Stimulated activated CD4-positive, alpha-beta T cell treated with anti-CD3 and anti-CD28 coated beads, Interleukin-12 subunit alpha, Interleukin-12 subunit beta, amount 100 ng/mL, for 48 hours (primary cell): ENCODE measurements at regions not wholly inside any gene's neighbourhood (a gene's known extent, or its start where the extent isn't known, plus 50 kb on each side); places are given as distances from the start of the nearest gene placed in this dataset.

ENCODE experiments used
- DNase-seq, 3 donors: peaks; one replicate each; pipeline ENCODE4 v3.0.0-alpha.2; 2020; ENCODE audit warnings: low read depth in 2 of 3, low spot score in 1 of 3

DNA sequence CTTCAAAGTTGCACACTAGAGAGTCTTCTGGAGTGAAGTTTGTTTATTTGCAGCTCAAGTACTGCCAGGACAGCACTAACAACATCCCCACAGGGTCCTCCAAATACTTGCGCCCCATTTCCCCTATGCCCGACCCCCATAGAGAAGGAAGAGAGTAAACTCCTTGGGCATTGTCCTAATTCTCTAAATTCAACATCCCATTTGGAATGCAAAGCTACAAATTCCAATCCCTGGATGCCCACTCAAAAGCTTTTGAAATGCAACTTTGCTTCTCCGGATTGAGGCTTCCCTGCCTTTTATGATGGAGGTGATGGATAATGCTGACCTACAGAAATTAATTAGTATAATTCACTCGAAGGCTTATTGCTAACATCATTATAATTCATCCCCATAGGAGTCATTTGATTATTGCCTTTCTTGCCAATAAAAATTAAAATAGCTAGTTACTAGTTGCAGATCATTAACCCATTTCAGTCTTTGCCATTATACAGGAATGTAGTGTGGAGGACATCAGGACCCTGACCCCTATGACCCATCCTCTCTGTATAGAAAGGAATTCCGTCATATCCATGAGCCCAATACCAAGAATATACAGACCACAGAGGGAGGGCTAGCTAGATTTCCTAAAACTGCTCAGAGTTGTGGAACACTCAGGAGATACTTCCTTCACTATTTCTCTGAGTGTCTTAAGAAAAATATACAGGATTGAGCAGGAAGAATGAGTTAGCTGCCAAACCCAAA lies 277.6 kb downstream of the ZNF608 start:
- no peak for DNase-seq

DNA sequence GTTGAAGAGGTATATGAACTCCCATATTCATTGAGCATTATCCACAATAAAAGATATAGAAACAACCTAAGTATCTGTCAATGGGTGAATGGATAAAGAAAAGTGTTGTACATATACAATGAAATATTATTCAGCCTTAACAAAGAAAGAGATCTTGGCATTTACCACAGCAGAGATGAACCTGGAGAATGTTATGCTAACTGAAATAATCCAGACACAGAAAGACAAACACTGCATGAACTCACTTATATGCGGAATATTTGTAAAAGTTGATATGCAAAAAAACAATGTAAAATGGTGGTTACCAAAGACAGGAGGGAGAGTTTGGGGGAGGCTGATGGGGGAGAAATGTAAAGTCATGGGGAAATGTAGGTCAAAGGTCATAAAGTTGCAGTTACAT lies 278.7 kb downstream of the ZNF608 start:
- no peak for DNase-seq

DNA sequence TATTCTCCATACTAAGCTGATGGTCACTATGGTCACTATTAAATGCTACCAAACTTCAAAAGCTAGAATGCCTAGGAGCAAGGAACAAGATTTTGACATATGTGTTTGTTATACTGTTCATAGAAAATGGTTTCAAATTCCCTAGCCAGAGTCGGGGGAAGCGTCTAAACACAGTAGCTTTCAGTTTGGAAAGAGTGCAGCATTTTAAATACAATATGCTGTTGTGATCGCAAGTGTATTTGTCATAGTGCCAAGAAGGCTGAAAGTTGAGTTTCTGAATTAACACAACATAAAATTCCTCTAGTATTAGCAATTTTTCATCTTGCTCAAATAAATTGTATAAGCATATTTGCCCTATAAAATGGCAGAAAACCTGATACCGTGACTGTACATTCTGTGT lies 280.4 kb downstream of the ZNF608 start:
- no peak for DNase-seq

DNA sequence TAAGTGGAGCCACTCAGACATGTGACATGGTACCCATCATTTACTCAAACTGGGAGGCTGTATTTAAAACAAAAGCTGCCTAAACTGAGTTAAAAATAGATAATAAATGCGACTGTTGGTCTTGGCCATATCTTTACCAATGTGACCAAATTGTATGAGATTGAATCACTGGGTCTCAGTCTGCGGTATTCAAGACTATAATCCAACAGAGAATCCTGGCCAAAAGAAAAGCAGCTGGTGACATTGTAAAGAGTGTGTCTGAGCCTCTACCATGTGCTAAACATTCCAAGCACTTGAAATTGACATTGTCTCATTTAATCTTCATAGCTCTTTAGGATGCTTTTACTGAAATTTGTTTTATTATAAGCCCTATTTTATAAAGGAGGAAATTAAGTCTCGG lies 282.6 kb downstream of the ZNF608 start:
- no peak for DNase-seq

DNA sequence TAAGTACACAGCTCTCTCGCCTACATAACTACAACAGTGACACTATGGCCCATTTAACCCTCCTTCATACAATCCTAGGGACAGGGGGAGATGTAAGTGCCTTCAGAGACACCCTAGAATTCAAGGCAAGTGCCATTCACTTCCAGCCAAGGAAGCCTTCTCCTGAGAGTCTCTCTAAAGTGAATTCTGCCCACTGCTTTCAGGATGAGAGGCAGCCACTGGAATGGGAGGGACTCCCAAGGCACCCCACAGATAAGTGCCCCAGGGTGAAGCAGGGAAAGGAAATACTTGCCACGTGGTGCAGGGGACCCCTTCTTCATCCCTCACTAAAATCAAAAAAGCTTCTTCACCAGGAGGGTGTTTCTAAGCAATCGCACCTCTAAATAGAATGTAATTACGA lies 283.7 kb downstream of the ZNF608 start:
- DNase-seq = no peak

DNA sequence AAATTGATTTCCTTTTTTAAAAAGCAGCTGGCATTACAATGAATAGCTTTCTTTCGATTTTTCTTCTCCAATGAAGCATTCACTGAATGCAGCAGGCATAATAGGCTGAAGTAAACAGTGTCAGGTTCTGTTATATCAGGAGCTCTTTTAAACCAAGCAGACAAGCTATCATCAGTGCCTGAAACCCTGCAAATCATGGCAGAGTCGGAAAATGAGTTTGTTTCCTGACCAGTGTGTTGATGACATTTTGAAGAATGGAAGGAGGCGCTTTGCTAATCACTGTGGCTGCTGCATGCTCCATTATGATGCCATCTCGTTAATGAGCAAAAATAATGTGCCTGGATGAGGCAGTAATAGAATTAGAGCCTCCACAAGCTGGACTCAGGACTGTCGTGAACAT lies 284.5 kb downstream of the ZNF608 start:
- DNase-seq = no peak

DNA sequence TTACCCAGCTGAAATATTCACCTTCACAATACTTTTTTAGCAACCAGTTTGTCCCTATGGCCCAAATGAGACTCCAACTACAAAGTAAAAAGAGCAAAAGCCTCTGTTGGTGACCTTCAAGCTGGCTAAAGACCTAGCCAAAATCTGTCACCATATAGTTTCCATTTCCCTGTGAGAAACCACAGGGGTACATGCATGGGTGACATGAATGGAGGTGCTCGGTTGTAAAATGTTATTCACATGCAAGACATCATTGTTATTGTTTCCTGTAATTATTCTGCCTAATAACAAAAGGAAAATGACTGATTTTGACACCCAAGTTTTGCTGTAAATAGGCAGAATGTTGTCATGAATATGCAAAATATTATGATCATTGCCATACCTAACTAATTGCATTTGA lies 285.3 kb downstream of the ZNF608 start:
- no peak for DNase-seq

DNA sequence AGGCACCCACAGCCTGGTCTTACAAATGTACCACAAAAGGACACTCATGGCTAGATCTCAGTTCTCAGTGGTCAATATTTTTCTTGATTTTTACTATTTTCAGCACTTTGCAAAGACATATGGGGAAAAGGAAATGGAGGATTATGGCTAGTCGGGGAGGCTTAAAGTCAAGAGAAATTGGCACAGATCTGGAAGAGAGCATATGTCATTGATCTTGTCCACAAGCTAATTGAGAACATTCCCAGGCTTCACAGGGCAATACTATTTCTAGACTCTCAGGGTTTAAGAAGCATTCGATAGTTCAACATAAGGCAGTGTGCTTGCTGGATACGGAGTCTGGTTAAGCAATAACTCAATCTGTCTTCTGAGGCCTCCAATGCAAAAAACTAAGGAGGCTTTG lies 285.8 kb downstream of the ZNF608 start:
- DNase-seq = no peak

DNA sequence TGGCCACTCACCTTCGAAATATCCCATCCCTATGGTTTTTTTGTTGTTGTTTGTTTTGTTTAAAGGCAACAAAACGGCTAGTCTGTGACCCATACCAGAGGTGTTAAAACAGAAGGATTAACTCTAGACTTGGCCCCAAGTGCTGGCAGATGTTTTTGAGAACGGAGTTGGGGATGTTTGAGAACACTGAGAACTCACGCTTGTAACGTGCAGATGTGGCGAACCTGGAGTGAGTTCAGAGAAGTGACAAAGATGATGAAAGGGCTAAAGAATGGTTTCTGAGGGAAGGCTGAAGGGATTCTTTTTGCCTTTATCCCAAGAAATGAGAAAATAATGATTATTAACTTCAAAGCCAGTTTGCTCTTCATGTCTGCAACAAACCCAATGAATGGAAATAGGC lies 286.5 kb downstream of the ZNF608 start:
- no peak for DNase-seq

DNA sequence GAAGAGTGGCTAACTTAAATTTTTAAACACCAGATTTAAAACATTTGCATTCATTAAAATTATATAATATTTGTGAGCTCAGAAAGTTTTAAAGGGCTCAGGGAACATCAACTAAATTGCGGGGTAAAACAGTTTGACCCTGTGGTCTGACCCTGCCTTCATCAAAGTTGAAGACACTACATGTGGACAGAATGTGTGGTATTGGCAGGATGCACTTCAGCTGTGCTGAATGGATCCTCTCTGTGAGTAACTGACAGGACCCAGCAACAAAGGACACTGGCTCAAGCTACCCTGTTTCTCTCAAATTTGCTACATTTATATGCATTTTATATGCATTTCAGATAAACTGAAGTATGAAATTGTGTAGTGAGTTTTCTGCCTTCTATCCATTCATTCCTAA lies 288.5 kb downstream of the ZNF608 start:
- DNase-seq = no peak

DNA sequence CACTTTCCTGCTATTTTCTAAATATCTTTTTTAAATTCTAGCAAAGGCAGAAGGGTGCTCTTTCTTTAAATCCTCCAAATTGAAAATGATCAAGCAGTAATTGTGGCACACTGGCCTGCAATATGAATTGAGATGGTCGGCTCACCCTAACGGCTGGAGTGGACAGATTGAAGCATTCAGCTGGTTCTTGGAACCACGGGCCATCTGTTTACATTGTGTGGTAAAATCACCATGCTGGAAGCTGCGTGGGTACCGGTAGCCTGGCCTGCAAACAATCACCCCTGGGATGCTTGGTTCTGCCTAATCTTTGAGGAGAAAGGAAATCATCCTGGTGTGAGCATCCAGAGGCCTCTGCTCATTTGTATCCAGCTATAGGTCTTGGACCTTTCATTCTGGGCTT lies 289.3 kb downstream of the ZNF608 start:
- DNase-seq = no peak

DNA sequence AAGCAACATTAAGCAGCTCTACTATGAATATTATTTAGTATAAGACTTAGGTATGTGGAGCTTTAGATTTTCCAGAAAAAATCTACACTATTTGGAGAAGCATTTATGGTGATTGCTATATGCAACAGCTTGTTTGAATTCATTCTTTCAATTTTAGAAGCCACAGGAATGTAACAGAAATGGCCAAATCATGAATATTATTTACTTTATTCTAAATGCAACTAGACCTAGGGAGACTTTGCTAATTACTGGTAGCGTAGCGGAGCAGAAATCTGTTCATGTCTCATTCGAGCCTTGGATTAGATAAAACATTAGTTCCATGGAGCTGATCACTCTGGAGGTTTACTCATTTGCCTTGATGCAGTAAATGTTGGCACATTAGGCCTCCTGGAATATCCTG lies 290.2 kb downstream of the ZNF608 start:
- DNase-seq = no peak

DNA sequence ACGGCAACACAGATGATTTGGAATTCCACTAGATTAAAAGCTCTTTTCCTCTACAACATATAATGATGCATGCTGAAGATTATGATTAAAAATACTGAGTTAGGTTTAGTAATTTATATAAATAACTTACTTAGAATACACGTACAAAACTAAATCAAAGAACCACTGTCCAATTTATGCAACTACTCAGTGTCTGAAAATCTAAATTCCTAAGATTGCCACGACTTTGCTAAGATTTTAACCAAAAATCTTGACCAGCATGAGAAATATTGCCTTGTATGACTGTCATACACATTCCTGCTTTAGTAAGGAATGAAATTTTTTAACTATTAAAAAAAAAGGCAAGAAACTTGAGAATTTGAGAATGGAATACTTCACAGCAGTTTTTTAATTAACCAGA lies 292.4 kb downstream of the ZNF608 start:
- no peak for DNase-seq

DNA sequence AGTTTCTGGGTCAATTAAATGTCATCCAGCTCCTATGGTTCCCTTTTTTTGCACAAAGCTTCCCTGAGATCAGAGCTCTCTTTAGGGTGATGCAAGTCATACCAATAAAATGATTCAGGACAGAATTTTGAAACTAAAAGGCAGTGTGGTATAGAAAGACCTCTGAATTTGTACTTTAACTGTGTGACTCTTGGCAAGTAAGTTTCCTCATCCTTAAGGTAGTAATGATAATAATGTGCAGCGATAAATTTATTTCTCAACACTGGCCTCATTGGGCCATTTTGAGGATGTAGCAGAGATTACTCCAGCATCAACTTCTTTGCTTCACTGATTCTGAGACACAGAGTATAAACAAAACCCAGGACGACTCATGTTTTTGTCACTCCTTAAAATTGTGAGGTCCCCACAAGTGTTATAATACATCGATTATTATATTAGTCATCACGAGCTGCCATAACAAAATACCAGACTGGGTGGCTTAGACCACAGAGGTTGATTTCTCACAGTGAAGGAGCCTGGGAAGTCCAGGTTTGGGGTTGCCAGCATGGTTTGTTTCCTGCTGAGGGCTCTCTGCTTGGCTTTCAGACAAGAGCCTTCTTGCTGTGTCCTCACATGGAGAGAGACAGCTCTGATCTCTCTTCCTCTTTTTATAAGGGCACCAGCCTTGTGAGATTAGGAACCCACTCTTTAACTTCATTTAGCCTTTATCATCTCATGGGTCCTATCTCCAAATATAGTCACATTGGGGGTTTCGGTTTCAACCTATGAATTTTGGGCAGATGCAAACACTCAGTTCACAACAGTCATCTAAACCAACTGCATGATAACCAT lies 293.0 kb downstream of the ZNF608 start:
- no peak for DNase-seq

DNA sequence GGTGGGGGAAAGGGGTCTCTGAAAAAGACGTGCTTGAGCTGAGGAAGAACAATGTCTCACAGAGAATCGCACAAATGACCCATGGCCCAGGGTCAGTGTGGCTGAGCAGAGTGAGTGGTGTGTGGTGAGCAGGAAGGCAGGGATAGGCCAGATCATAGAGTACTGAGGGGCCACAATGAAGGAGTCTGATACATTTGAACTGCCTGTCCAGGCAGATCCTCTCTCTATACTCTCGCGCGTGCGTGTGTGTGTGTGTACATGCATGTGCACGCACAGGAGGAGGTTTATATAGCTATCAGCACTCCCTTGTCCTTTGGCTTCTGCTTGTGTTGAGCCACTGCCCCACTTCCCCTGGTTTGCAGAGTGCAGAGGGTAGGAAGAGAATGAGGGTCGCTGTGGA lies 294.0 kb downstream of the ZNF608 start:
- DNase-seq = no peak

DNA sequence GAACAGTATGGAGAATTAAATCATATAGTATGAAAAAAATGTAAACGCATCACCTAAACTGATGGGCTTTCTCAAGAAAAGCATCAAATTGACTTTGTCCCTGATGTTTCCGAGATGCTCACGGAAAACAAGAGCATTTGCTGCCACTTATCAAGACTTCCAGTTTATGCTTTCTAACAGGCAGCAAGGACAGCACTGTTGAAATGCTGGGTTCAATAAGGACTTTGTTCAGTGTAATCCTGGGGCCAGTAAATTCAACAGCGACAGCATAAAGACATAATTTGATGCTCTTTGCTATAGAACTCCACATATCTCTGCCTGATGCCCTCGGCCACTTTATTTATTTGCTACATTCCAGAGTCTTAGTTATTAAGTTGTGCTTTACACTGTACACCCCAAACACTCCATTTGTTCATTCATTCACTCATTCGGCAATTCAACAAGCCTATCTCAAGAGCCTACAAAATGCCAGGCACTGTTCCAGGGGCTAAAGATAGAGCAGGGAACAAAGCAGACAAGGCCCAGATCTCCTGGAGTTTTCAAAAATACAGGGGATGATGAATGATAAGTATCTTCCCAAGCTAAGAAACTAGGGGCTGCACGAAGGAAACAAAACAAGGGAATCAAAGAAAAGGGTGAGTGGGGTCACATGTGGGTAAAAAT lies 294.6 kb downstream of the ZNF608 start:
- DNase-seq = no peak

DNA sequence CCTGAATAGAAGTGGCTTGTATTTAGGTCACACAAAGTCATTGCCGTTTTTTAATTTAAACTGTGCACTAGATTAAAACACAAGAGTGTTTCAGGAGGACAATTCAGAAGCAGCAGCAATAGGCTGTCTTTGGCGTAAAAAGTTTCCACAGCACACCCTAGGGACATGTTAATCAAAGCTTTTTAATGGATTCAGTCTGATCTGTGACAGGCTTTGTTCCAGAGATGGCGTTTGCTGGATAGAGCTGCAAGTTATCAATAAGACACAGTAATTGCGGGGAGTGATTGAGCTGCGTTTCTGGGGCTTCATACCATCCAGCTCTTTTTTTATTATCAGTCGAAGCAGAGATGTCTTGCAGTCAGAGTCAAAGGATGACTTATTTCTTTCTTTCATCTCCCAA lies 300.3 kb downstream of the ZNF608 start:
- no peak for DNase-seq

DNA sequence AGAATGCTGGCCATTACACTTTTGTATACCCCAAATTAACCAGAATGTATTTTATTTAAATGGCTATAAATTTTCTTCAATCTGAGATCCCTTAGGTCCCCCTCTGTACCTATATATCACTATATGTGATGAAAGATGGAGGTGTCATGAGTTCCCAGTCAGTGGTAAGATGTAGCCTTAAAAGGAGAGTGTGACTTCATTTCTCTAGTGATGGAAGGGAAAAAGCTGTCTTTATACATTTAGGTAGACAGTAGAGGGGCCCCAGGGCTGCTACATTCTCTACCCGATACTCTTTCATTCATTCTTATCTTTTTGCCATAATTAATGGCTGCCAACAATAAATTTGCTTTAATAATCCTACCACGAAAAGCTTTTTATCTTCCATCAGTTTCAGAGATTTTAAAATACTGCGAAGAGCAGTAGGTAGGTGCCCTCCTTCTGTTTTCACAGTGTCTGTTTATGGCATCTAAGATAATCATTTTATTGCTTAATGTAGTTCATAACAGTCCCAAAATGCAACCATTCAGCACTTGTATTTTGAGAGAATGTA lies 301.3 kb downstream of the ZNF608 start:
- no peak for DNase-seq

DNA sequence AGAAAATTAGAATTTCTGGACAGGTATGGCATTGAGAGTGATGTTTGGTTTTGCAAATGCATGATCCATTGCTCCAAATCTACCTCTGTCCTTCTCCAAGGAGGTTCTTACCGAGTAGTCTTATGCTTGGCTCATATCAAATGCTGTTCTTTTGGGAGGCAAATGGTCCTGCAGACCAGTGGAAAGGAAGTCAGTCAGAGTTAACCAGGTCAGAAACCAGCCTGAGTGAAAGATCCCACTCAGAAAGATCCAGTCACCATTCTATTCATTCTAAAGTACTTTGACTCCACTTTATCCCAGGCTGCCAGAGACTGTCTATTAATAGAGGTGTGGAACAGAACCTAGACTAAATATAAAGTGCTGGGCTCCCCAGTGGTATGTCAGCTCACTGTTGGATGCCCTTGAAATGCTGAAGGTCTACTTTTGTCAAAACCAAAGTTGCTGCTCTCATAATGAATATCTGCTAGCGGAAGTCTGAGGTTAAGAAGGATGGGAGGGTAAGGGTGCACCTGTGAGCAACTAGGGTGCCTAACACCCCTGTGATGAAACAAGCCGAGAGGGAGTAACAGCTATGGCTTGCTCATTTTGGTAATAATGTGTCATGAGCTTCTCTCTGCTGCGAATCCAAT lies 302.2 kb downstream of the ZNF608 start:
- DNase-seq = no peak

DNA sequence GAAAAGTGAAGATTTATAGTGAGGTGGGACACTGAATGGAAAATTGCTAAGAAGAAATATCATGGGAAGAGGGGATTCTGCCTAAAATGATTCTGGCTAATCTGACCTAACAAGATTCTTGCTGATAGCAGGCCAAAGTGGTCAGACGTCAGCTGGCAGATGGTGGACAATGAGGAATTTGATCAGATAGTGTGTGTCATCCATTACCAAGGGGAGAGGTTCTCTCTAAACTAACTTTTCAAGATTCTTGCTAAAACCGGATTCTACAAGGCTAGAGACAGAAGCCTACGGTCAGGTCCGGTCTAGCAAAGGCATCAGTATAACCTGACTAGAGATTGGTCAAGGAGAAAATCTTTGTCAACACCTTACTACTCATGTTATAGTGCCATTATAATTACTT lies 306.0 kb downstream of the ZNF608 start:
- DNase-seq = no peak

DNA sequence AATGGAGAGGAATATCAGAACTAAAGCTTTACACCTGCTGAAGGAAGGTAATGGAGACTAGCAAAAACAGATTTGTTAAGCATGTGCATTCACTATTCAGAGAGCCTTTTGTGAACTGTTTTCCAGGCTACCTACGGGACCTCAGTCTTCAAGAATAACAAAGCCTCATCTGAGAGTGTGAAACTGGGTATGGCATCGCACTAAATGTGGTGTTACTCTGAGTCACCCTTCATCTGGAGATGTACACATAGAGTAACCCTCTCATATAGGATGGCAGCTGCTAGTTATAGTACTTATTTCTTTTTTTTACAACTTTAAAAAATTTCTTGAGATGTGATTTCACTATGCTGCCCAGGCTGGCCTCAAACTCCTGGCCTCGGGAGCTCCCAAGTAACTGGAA lies 306.8 kb downstream of the ZNF608 start:
- DNase-seq = no peak

DNA sequence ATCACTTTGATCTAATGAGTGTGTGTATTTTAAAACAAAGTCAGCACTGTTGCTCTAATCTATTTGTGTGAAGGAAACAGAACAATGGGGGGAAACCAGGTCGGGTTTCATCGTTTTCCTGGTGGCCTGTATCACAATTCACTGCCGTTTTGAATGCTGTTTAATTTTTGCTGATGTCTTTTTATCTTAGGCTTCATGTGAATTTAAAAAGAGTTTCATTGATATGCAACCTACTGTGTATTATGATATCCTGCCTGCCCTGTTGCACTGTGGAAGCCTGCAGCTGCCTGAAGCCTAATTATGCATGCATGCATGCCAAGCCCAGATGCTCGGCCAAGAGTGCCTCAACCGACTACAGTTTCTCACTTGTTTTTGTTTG lies 307.5 kb downstream of the ZNF608 start:
- DNase-seq = no peak
